Activated CD8-positive, alpha-beta T cell treated with anti-CD3 and anti-CD28 coated beads for 36 hours (primary cell): ENCODE measurements at regions not wholly inside any gene's neighbourhood (a gene's known extent, or its start where the extent isn't known, plus 50 kb on each side); places are given as distances from the start of the nearest gene placed in this dataset.
A peak's percentile ranks its signal among the peaks of the same experiment; 100 is the strongest.

Experiments
- ATAC-seq: fragments of 200-7000 bp; cut with Tn5 transposase; one replicate; pipeline ENCODE4 v1.10.0; 2021; ENCODE audit warnings: mild to moderate bottlenecking, moderate library complexity
- CTCF ChIA-PET: fragments of 350-600 bp; sonication (Branson Sonifier 250); formaldehyde crosslinking; loops from one replicate; lab custom pipeline; 2021; ENCODE audit warnings: antibody characterized with exemption; lab: Charles Lee
- POLR2A ChIA-PET: fragments of 350-600 bp; sonication (Branson Sonifier 250); formaldehyde crosslinking; loops from one replicate; lab custom pipeline; 2021; ENCODE audit warnings: antibody characterized with exemption; lab: Charles Lee
- DNase-seq: peaks from one replicate; pipeline ENCODE4 v3.0.0-alpha.2; 2020
- H3K27ac Mint-ChIP-seq: one replicate; pipeline ENCODE4 v1.8.0; 2021; ENCODE audit warnings: mild to moderate bottlenecking, mixed read lengths
- H3K27me3 Mint-ChIP-seq: one replicate; pipeline ENCODE4 v1.8.0; 2021; ENCODE audit warnings: mixed read lengths
- H3K36me3 Mint-ChIP-seq: one replicate; pipeline ENCODE4 v1.8.0; 2021; ENCODE audit warnings: low read depth, mixed read lengths
- H3K4me1 Mint-ChIP-seq: one replicate; pipeline ENCODE4 v1.8.0; 2021; ENCODE audit warnings: low read depth, mixed read lengths
- H3K4me3 Mint-ChIP-seq: one replicate; pipeline ENCODE4 v1.8.0; 2021; ENCODE audit warnings: mild to moderate bottlenecking, moderate library complexity, mixed read lengths
- H3K9me3 Mint-ChIP-seq: one replicate; pipeline ENCODE4 v1.8.0; 2021; ENCODE audit warnings: mixed read lengths
- intact Hi-C: fragments of 100-400 bp; cut with micrococcal nuclease; formaldehyde crosslinking; loops from one replicate; pipeline ENCODE4 v1.10.0; 2022
- TF ChIP-seq, protein P1 (sequence below): fragments of 200-600 bp; IDR thresholded peaks from one replicate; pipeline ENCODE4 v1.8.0; 2022; ENCODE audit warnings: antibody characterized with exemption, mild to moderate bottlenecking

DNA sequence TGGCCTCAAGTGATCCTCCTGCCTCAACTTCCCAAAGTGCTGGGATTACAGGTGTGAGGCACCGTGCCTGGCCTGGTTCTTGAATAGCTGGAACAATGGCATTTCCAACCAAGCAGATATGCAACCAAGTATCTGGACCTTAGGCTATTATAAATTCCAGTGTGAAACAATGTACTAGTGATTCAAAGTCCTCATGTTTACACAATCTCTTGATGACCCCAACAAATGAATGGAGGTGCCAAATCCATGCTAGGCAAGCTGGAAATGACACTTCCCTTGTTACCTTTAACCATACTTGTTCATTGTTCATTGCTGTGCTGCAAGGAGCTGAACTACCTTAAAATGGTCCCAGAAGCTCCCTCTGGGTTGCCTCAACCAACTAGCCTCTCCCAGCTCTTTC, 282.2 kb upstream of the KLF14 start:
- DNase-seq, result no peak
- POLR2A ChIA-PET, result interaction anchor here (0.7 to 4.1 kb wide), 3 partner anchors 12 to 64 kb away, joined by 3 to 13 read pairs (median 3); no protein-coding TSS in a partner anchor
- no peak for ATAC-seq

DNA sequence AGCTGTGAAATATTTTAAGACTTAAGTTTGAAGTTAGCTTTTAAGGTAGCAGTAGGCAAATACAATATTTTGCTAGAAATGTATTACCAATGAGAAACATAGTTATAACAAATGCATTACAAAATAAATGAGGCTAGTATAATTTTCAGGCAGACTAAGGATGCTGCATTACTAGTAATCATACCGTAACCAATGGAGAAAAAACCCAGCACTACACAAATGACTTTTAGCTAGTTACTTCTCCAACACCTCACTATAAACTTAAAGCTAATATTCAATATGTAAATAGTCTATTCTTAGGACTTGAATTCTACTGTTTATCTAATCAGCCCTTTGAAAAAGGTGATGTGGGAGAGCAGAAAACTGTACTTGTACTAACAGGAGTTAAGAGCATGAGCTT, 285.3 kb upstream of the KLF14 start:
- no peak for ATAC-seq
- TF ChIP-seq, protein P1, sequence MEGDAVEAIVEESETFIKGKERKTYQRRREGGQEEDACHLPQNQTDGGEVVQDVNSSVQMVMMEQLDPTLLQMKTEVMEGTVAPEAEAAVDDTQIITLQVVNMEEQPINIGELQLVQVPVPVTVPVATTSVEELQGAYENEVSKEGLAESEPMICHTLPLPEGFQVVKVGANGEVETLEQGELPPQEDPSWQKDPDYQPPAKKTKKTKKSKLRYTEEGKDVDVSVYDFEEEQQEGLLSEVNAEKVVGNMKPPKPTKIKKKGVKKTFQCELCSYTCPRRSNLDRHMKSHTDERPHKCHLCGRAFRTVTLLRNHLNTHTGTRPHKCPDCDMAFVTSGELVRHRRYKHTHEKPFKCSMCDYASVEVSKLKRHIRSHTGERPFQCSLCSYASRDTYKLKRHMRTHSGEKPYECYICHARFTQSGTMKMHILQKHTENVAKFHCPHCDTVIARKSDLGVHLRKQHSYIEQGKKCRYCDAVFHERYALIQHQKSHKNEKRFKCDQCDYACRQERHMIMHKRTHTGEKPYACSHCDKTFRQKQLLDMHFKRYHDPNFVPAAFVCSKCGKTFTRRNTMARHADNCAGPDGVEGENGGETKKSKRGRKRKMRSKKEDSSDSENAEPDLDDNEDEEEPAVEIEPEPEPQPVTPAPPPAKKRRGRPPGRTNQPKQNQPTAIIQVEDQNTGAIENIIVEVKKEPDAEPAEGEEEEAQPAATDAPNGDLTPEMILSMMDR, result no peak
- intact Hi-C loops, result no loop called here
- ChIA-PET CTCF (interaction anchor here (1.1 to 2.3 kb wide), 4 partner anchors 12 to 122 kb away, joined by 3 to 15 read pairs (median 6); no protein-coding TSS in a partner anchor), POLR2A (interaction anchor here (0.7 to 3.2 kb wide), 4 partner anchors 12 to 107 kb away, joined by 3 to 18 read pairs (median 3); no protein-coding TSS in a partner anchor)
- peaks cover 16% of the 10 kb centered on the region for H3K9me3 Mint-ChIP-seq
- DNase-seq, result no peak
- no peak overlapping the region for H3K4me3 Mint-ChIP-seq
- peaks cover 50% of the 10 kb centered on the region for H3K36me3 Mint-ChIP-seq
- H3K27ac Mint-ChIP-seq, result peak overlapping the region; percentile 64
- no peaks in the 10 kb centered on the region for H3K27me3 Mint-ChIP-seq
- peaks cover 79% of the 10 kb centered on the region for H3K4me1 Mint-ChIP-seq

More for the DNA sequence above, 282.2 kb upstream of the KLF14 start:
- Mint-ChIP-seq H3K4me3 (no peak overlapping the region), H3K4me1 (peaks cover 86% of the 10 kb centered on the region), H3K27me3 (no peaks in the 10 kb centered on the region), H3K36me3 (peaks cover 42% of the 10 kb centered on the region), H3K27ac (peak overlapping the region; percentile 73), H3K9me3 (peaks cover 3% of the 10 kb centered on the region)
- TF ChIP-seq, protein P1, result no peak
- CTCF ChIA-PET, result interaction anchor here (1.3 to 3.2 kb wide), 3 partner anchors 9 to 34 kb away, joined by 6 to 15 read pairs (median 9); no protein-coding TSS in a partner anchor
- intact Hi-C loops, result no loop called here

DNA sequence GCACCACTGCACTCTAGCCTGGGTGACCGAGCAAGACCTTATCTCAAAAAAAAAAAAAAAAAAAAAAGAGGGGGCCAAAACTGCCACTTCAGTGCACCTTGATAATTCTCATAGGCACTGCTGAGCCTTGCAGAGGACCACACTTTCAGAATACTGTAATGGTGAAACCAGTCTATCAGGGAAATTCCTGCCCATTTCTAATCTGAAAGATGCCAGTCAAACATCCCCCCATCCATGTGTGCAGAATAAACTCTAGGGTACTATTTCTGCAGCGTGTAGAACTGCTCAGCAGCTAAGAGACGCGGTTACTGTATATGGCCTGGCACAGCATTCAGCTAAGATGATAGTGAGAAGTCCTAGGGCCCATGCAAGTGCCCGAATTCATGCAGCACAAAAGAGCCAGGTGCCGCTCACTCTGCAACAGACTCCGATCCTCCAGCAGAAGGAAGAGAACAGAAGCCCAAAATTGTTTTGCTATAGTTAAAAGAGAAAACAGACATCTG, 286.8 kb upstream of the KLF14 start:
- Mint-ChIP-seq H3K27me3 (no peaks in the 10 kb centered on the region), H3K36me3 (peaks cover 43% of the 10 kb centered on the region), H3K27ac (peak overlapping the region; percentile 88), H3K4me1 (peaks cover 77% of the 10 kb centered on the region), H3K9me3 (peaks cover 14% of the 10 kb centered on the region), H3K4me3 (peak overlapping the region; percentile 22)
- intact Hi-C loops, result no loop called here
- DNase-seq, result no peak
- peak; percentile 38 for ATAC-seq
- TF ChIP-seq, protein P1, result no peak
- ChIA-PET CTCF (interaction anchor here (0.7 to 2.4 kb wide), 6 partner anchors 9 to 123 kb away, joined by 3 to 15 read pairs (median 8); no protein-coding TSS in a partner anchor), POLR2A (interaction anchor here (0.8 to 3.2 kb wide), 6 partner anchors 8 to 70 kb away, joined by 3 to 18 read pairs (median 4); no protein-coding TSS in a partner anchor)

DNA sequence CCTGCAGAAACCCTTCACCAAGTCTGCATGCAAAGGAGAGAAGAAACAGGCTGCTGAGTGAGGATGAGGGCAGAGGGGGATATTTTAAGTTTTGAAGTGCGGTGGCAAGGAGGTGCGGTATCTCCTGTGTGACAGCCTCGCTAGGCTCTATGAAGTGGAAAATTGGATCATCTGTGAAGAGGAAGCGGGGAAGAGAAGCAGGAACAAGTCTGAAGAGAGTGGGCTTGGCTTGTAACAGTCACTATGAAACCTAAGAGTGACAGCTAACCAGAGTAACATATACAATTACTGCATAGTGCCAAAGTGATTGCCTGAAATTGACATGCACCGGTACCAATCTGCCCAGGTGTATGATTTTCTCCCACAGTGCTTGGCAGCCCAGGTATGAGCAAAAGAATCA, 287.5 kb upstream of the KLF14 start:
- H3K9me3 Mint-ChIP-seq, result peaks cover 14% of the 10 kb centered on the region
- H3K4me3 Mint-ChIP-seq, result peak overlapping the region; percentile 22
- DNase-seq (no peak), ATAC-seq (peak; percentile 54)
- CTCF ChIA-PET, result interaction anchor here (0.6 to 2.4 kb wide), 4 partner anchors 9 to 117 kb away, joined by 3 to 13 read pairs (median 6); no protein-coding TSS in a partner anchor
- H3K4me1 Mint-ChIP-seq, result peaks cover 77% of the 10 kb centered on the region
- intact Hi-C loops, result no loop called here
- peaks cover 37% of the 10 kb centered on the region for H3K36me3 Mint-ChIP-seq
- TF ChIP-seq, protein P1, result no peak
- POLR2A ChIA-PET, result interaction anchor here (1.5 to 3.2 kb wide), 3 partner anchors 10 to 65 kb away, joined by 7 to 18 read pairs (median 10); no protein-coding TSS in a partner anchor
- H3K27me3 Mint-ChIP-seq, result no peaks in the 10 kb centered on the region
- peak overlapping the region; percentile 88 for H3K27ac Mint-ChIP-seq

DNA sequence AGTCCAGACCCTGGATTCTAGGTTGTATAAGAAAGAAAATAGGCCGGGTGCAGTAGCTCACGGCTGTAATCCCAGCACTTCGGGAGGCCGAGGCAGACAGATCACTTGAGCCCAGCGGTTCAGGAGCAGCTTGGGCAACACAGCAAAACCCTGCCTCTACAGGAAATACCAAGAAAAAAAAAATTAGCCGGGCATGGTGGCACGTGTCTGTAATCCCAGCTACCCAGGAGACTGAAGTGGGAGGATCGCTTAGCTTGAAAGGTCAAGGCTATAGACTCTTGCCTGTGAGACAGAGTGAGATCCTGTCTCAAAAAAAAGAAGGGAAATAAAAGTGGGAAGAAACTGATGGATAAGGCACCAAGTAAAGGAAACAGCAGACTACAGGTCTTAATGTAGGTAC, 287.9 kb upstream of the KLF14 start:
- ATAC-seq (peak; percentile 12), DNase-seq (no peak)
- peaks cover 35% of the 10 kb centered on the region for H3K36me3 Mint-ChIP-seq
- ChIA-PET POLR2A (interaction anchor here (1.5 to 2.0 kb wide), 2 partner anchors 10 to 66 kb away, joined by 7 to 10 read pairs; no protein-coding TSS in a partner anchor), CTCF (interaction anchor here (0.6 to 2.4 kb wide), 4 partner anchors 10 to 117 kb away, joined by 3 to 13 read pairs (median 6); no protein-coding TSS in a partner anchor)
- peak overlapping the region; percentile 22 for H3K4me3 Mint-ChIP-seq
- H3K27ac Mint-ChIP-seq, result peak overlapping the region; percentile 88
- peaks cover 14% of the 10 kb centered on the region for H3K9me3 Mint-ChIP-seq
- peaks cover 78% of the 10 kb centered on the region for H3K4me1 Mint-ChIP-seq
- no peaks in the 10 kb centered on the region for H3K27me3 Mint-ChIP-seq
- intact Hi-C loops, result no loop called here
- TF ChIP-seq, protein P1, result no peak
